ENCODE measurements at regions not wholly inside any gene's neighbourhood (a gene's known extent, or its start where the extent isn't known, plus 50 kb on each side); places are given as distances from the start of the nearest gene placed in this dataset.
A peak's percentile ranks its signal among the peaks of the same experiment; 100 is the strongest.

DNA sequence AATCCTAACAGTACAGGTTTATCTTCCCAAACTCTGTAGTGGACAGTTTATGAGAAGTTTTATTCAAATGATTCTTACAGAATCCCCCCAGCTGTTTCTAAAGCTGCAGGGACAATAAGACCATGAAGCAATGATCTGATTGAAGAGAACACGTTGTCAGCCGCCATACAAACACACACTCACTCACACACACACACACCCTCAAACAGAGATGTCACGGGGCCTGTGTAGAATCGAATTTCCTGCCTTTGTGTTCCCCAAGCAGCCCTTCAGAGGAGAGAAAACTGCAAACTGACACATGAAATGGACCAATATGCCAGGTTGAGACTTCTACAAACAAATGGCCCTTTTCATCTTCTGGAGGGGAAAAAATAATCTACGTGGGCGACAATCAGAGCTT, 80.5 kb upstream of the TBX3 start:
- TF ChIP-seq, protein P1, sequence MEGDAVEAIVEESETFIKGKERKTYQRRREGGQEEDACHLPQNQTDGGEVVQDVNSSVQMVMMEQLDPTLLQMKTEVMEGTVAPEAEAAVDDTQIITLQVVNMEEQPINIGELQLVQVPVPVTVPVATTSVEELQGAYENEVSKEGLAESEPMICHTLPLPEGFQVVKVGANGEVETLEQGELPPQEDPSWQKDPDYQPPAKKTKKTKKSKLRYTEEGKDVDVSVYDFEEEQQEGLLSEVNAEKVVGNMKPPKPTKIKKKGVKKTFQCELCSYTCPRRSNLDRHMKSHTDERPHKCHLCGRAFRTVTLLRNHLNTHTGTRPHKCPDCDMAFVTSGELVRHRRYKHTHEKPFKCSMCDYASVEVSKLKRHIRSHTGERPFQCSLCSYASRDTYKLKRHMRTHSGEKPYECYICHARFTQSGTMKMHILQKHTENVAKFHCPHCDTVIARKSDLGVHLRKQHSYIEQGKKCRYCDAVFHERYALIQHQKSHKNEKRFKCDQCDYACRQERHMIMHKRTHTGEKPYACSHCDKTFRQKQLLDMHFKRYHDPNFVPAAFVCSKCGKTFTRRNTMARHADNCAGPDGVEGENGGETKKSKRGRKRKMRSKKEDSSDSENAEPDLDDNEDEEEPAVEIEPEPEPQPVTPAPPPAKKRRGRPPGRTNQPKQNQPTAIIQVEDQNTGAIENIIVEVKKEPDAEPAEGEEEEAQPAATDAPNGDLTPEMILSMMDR (conservative IDR thresholded peaks at IDR 0.05; ENCODE audit: low read depth, low read length), result no peak
- no peak for TF ChIP-seq EZH2phosphoT487 (IDR thresholded peaks at IDR 0.05; ENCODE audit: borderline replicate concordance, low read length)
- no peak for TF ChIP-seq EZH2 (IDR thresholded peaks at IDR 0.05; ENCODE audit: low read length, unreplicated experiment)
- intact Hi-C loops (cut with micrococcal nuclease), result no loop called here
- Histone ChIP-seq H2AFZ (ENCODE audit: low read length) (0 out of 2 replicates have a peak overlapping the region, but pooled peaks have one; percentile 29), H4K20me1 (ENCODE audit: low read length) (no peaks in the 10 kb centered on the region), H3K9me3 (ENCODE audit: low read length) (no peaks in the 10 kb centered on the region), H3F3A (ENCODE audit: low read length, unreplicated experiment) (peaks cover 3% of the 10 kb centered on the region), H3K9ac (ENCODE audit: low read length) (no peak overlapping the region), H3K79me2 (ENCODE audit: low read length) (no peaks in the 10 kb centered on the region), H3K4me2 (ENCODE audit: low read length) (no peak overlapping the region), H3K9me2 (replicated peaks; ENCODE audit: low read length) (no peaks in the 10 kb centered on the region), H3K4me1 (ENCODE audit: insufficient read depth, low read length) (peaks cover 25% of the 10 kb centered on the region), H3K4me3 (ENCODE audit: low read length) (no peak overlapping the region), H3K36me3 (ENCODE audit: low read depth, low read length) (no peaks in the 10 kb centered on the region), H3K27ac (ENCODE audit: low read length) (no peak overlapping the region), H3K27me3 (ENCODE audit: low read length) (no peaks in the 10 kb centered on the region)
- ATAC-seq (no peak), DNase-seq (no peak)
- ChIA-PET POLR2A (ENCODE audit: unreplicated experiment) (no interaction called here), CTCF (no interaction called here)
- BruUV-seq (replicated peaks), result no TSS peak

DNA sequence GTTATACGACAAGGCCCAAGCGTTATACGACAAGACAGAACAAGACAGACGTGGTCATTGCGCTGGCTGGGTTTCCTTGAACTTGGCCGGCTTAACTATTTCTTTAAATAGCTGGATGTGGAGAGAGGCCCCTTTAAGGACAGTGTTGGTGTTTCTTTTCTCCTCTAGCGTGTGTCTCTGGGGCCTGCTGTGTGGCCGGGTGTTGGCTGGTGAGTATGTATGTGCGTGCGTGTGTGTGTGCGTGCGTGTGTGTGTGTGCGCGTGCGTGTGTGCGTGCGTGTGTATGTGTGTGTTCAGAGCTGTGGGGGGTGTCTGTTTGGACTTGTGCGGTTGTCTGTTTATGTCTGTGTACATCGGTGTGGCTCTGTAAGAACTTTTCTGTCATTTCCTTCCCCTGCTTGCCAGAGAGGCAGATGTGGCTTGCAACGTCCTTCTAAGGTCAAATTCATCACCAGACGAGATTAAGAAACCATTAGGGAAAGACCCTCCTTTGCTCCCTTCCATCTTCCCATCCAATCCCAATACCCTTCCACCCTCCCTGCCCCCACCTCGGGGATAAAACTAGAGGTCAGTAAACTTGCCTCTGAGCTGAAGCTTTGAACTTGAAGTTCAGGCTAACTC, 78.6 kb upstream of the TBX3 start:
- CTCF ChIA-PET, result no interaction called here
- no TSS peak for BruUV-seq (replicated peaks)
- TF ChIP-seq, protein P1 (conservative IDR thresholded peaks at IDR 0.05; ENCODE audit: low read depth, low read length), result no peak
- TF ChIP-seq EZH2phosphoT487 (IDR thresholded peaks at IDR 0.05; ENCODE audit: borderline replicate concordance, low read length), result no peak
- TF ChIP-seq EZH2 (IDR thresholded peaks at IDR 0.05; ENCODE audit: low read length, unreplicated experiment), result no peak
- Histone ChIP-seq H3K4me2 (ENCODE audit: low read length) (no peak overlapping the region), H3K9me2 (replicated peaks; ENCODE audit: low read length) (no peaks in the 10 kb centered on the region), H3K36me3 (ENCODE audit: low read depth, low read length) (no peaks in the 10 kb centered on the region), H2AFZ (ENCODE audit: low read length) (no peak overlapping the region), H3K4me3 (ENCODE audit: low read length) (no peak overlapping the region), H3K9me3 (ENCODE audit: low read length) (no peaks in the 10 kb centered on the region), H3K27ac (ENCODE audit: low read length) (no peak overlapping the region), H3K4me1 (ENCODE audit: insufficient read depth, low read length) (peaks cover 25% of the 10 kb centered on the region), H3K79me2 (ENCODE audit: low read length) (no peaks in the 10 kb centered on the region), H3K27me3 (ENCODE audit: low read length) (no peaks in the 10 kb centered on the region), H3F3A (ENCODE audit: low read length, unreplicated experiment) (peaks cover 3% of the 10 kb centered on the region), H4K20me1 (ENCODE audit: low read length) (no peaks in the 10 kb centered on the region), H3K9ac (ENCODE audit: low read length) (no peak overlapping the region)
- POLR2A ChIA-PET (ENCODE audit: unreplicated experiment), result interaction anchor here (0.6 kb wide), 1 partner anchor 732 kb away, joined by 4 read pairs; no protein-coding TSS in a partner anchor
- ATAC-seq, result no peak
- intact Hi-C loops (cut with micrococcal nuclease), result no loop called here
- no peak for DNase-seq
